Natural killer cell (primary cell): ENCODE measurements at regions not wholly inside any gene's neighbourhood (a gene's known extent, or its start where the extent isn't known, plus 50 kb on each side); places are given as distances from the start of the nearest gene placed in this dataset.

ENCODE experiments used
- ATAC-seq, 3 donors: fragments of 150-1000 bp in 2 of 3; fragments of 200-7000 bp in 1 of 3; cut with Tn5 transposase; 1 replicate in 1 of 3; 2 replicates in 2 of 3; pipeline ENCODE4 v1.10.0; 2021; ENCODE audit warnings: mild to moderate bottlenecking in 2 of 3, moderate library complexity in 2 of 3
- DNase-seq, 2 donors: peaks; one replicate each; pipeline versions ENCODE4 v3.0.0 to v3.0.0-alpha.2; 2013 to 2021; ENCODE audit warnings: mixed read lengths in 1 of 2
- H3K27ac ChIP-seq: one replicate; pipeline ENCODE4 v1.5.1; 2013; ENCODE audit warnings: mild to moderate bottlenecking, low read length
- H3K27me3 ChIP-seq: one replicate; pipeline ENCODE4 v1.6.1; 2013; ENCODE audit warnings: low read length; ENCODE audit not compliant: control insufficient read depth, insufficient read depth
- H3K36me3 ChIP-seq: one replicate; pipeline ENCODE4 v1.6.1; 2013; ENCODE audit warnings: low read length; ENCODE audit not compliant: control insufficient read depth, insufficient read depth
- H3K4me1 ChIP-seq: one replicate; pipeline ENCODE4 v1.6.1; 2013; ENCODE audit warnings: low read length; ENCODE audit not compliant: control insufficient read depth, insufficient read depth
- H3K4me3 ChIP-seq: one replicate; pipeline ENCODE4 v1.5.1; 2013; ENCODE audit warnings: low read length
- H3K9me3 ChIP-seq: one replicate; pipeline ENCODE4 v1.6.1; 2013; ENCODE audit warnings: low read length; ENCODE audit not compliant: control insufficient read depth, insufficient read depth
- H3K27ac Mint-ChIP-seq, 2 donors: one replicate each; pipeline ENCODE4 v1.8.0; 2022; ENCODE audit warnings: mild to moderate bottlenecking in 2 of 2, mixed read lengths in 2 of 2, moderate library complexity in 1 of 2
- H3K27me3 Mint-ChIP-seq, 2 donors: one replicate each; pipeline ENCODE4 v1.8.0; 2022; ENCODE audit warnings: low read depth in 2 of 2, mixed read lengths in 2 of 2
- H3K36me3 Mint-ChIP-seq: one replicate; pipeline ENCODE4 v1.8.0; 2022; ENCODE audit warnings: mixed read lengths
- H3K4me1 Mint-ChIP-seq, 2 donors: one replicate each; pipeline ENCODE4 v1.8.0; 2022; ENCODE audit warnings: mixed read lengths in 2 of 2
- H3K4me3 Mint-ChIP-seq: one replicate; pipeline ENCODE4 v1.8.0; 2022; ENCODE audit warnings: mild to moderate bottlenecking, moderate library complexity, mixed read lengths
- H3K9me3 Mint-ChIP-seq, 2 donors: one replicate each; pipeline ENCODE4 v1.8.0; 2022; ENCODE audit warnings: mixed read lengths in 2 of 2
- CTCF ChIP-seq: fragments of 200-600 bp; IDR thresholded peaks from one replicate; pipeline ENCODE4 v1.8.0; 2022; ENCODE audit warnings: antibody characterized with exemption
- WGBS: methylation state at CpG from one replicate; pipeline ENCODE4 v1.1.7; 2013; ENCODE audit warnings: missing lambda C conversion rate; ENCODE audit not compliant: insufficient coverage; 5-methylcytosine and 5-hydroxymethylcytosine counted together
- intact Hi-C: fragments of 100-400 bp; cut with micrococcal nuclease; formaldehyde crosslinking; loops from one replicate; pipeline ENCODE4 v1.14.2; 2022

- H3K27me3 Mint-ChIP-seq, result no peaks in the 10 kb centered on the region
- H3K27ac ChIP-seq, result no peak overlapping the region
- ATAC-seq (no peak), DNase-seq (no peak)
- intact Hi-C loops, result no loop called here
- H3K9me3 ChIP-seq, result no peaks in the 10 kb centered on the region
- H3K4me1 ChIP-seq, result peaks cover 15% of the 10 kb centered on the region
- no peaks in the 10 kb centered on the region for H3K9me3 Mint-ChIP-seq
- no peak overlapping the region for H3K27ac Mint-ChIP-seq
- H3K36me3 Mint-ChIP-seq, result no peaks in the 10 kb centered on the region
- no peak overlapping the region for H3K4me3 Mint-ChIP-seq
- H3K4me1 Mint-ChIP-seq, result peaks cover 30 to 42% of the 10 kb centered on the region in 2 donors
- TF ChIP-seq CTCF, result no peak
- H3K36me3 ChIP-seq, result no peaks in the 10 kb centered on the region
- no peaks in the 10 kb centered on the region for H3K27me3 ChIP-seq
- H3K4me3 ChIP-seq, result no peak overlapping the region
Measured at GRCh38 chr7:18179093-18179492, 151.4 kb upstream of the PRPS1L1 start.

- no peak overlapping the region for H3K4me3 ChIP-seq
- H3K27me3 Mint-ChIP-seq, result no peaks in the 10 kb centered on the region
- no peak for TF ChIP-seq CTCF
- H3K4me3 Mint-ChIP-seq, result no peak overlapping the region
- WGBS, result no CpG with 5 or more reads among the region's 1 CpG
- intact Hi-C loops, result no loop called here
- peaks cover 6% of the 10 kb centered on the region for H3K4me1 ChIP-seq
- no peak overlapping the region for H3K27ac ChIP-seq
- H3K36me3 ChIP-seq, result no peaks in the 10 kb centered on the region
- DNase-seq, result no peak
- ATAC-seq, result no peak
- peaks cover 30 to 37% of the 10 kb centered on the region in 2 donors for H3K4me1 Mint-ChIP-seq
- no peak overlapping the region for H3K27ac Mint-ChIP-seq
- H3K9me3 Mint-ChIP-seq, result no peaks in the 10 kb centered on the region
- no peaks in the 10 kb centered on the region for H3K27me3 ChIP-seq
- H3K9me3 ChIP-seq, result no peaks in the 10 kb centered on the region
- H3K36me3 Mint-ChIP-seq, result no peaks in the 10 kb centered on the region
Measured at GRCh38 chr7:18180685-18181084, 153.0 kb upstream of the PRPS1L1 start.

GRCh38 chr7:18189500-18190126 lies 162.0 kb upstream of the PRPS1L1 start:
- Histone ChIP-seq H3K36me3 (no peaks in the 10 kb centered on the region), H3K27me3 (no peaks in the 10 kb centered on the region), H3K4me1 (peaks cover 4% of the 10 kb centered on the region), H3K4me3 (no peak overlapping the region), H3K27ac (no peak overlapping the region), H3K9me3 (no peaks in the 10 kb centered on the region)
- Mint-ChIP-seq H3K4me1 (peaks cover 6% of the 10 kb centered on the region in 2 donors), H3K27me3 (no peaks in the 10 kb centered on the region), H3K36me3 (no peaks in the 10 kb centered on the region), H3K27ac (peak overlapping the region; percentile 64 to 70), H3K4me3 (peak overlapping the region; percentile 37), H3K9me3 (peaks cover 0 to 2% of the 10 kb centered on the region in 2 donors)
- 49% methylated on average over 4 of the region's 5 CpGs for WGBS
- DNase-seq (peak in 1 of 2 donors; percentile 28), ATAC-seq (peak; percentile 94 to 98 (median 95))
- TF ChIP-seq CTCF, result no peak
- intact Hi-C loops, result no loop called here

- H3K27ac ChIP-seq, result no peak overlapping the region
- Mint-ChIP-seq H3K9me3 (peaks cover 0 to 2% of the 10 kb centered on the region in 2 donors), H3K4me1 (peaks cover 6% of the 10 kb centered on the region in 2 donors), H3K4me3 (no peak overlapping the region), H3K27ac (no peak overlapping the region), H3K36me3 (no peaks in the 10 kb centered on the region), H3K27me3 (no peaks in the 10 kb centered on the region)
- no peaks in the 10 kb centered on the region for H3K27me3 ChIP-seq
- H3K36me3 ChIP-seq, result no peaks in the 10 kb centered on the region
- peaks cover 4% of the 10 kb centered on the region for H3K4me1 ChIP-seq
- H3K4me3 ChIP-seq, result no peak overlapping the region
- ATAC-seq (no peak), DNase-seq (no peak)
- H3K9me3 ChIP-seq, result no peaks in the 10 kb centered on the region
- WGBS, result no CpG with 5 or more reads among the region's 2 CpGs
- intact Hi-C loops, result no loop called here
- no peak for TF ChIP-seq CTCF
Measured at GRCh38 chr7:18191341-18191740, 163.7 kb upstream of the PRPS1L1 start.
